DOHH2 (cell line): ENCODE measurements at regions not wholly inside any gene's neighbourhood (a gene's known extent, or its start where the extent isn't known, plus 50 kb on each side); places are given as distances from the start of the nearest gene placed in this dataset.

Source experiments
- H3F3A ChIP-seq: fragments of 200-600 bp; sonication (generic), shearing (Covaris generic); 2 replicates; pipeline ENCODE4 v1.6.0; 2016; ENCODE audit warnings: antibody characterized with exemption, mild to moderate bottlenecking; ENCODE audit not compliant: control insufficient read depth, insufficient read depth
- H3K27ac ChIP-seq: fragments of 200-600 bp; sonication (generic); 2 replicates; pipeline ENCODE4 v1.5.1; 2014; ENCODE audit warnings: low read depth, mild to moderate bottlenecking, low read length, moderate library complexity
- H3K27me3 ChIP-seq: fragments of 200-600 bp; sonication (generic); 2 replicates; pipeline ENCODE4 v1.6.1; 2014; ENCODE audit warnings: mild to moderate bottlenecking, low read length, mixed read lengths; ENCODE audit not compliant: control insufficient read depth
- H3K36me3 ChIP-seq: fragments of 200-600 bp; sonication (generic); 2 replicates; pipeline ENCODE4 v1.6.1; 2014; ENCODE audit warnings: mild to moderate bottlenecking, low read length, moderate library complexity, mixed read lengths; ENCODE audit not compliant: control insufficient read depth
- H3K4me1 ChIP-seq: fragments of 200-600 bp; sonication (generic); 2 replicates; pipeline ENCODE4 v1.6.1; 2014; ENCODE audit warnings: mild to moderate bottlenecking, low read length, mixed read lengths; ENCODE audit not compliant: control insufficient read depth
- H3K4me2 ChIP-seq: fragments of 200-600 bp; sonication (generic); 2 replicates; pipeline ENCODE4 v1.6.0; 2014; ENCODE audit warnings: mild to moderate bottlenecking, low read length, moderate library complexity
- H3K4me3 ChIP-seq: fragments of 200-600 bp; sonication (generic); 2 replicates; pipeline ENCODE4 v1.5.1; 2014; ENCODE audit warnings: mild to moderate bottlenecking, low read length, mixed read lengths
- H3K79me2 ChIP-seq: fragments of 200-600 bp; sonication (generic); 2 replicates; pipeline ENCODE4 v1.6.1; 2014; ENCODE audit warnings: mild to moderate bottlenecking, low read length, mixed read lengths; ENCODE audit not compliant: control insufficient read depth
- H3K9me2 ChIP-seq: fragments of 200-600 bp; sonication (generic); replicated peaks from 2 replicates; pipeline ENCODE4 v1.6.1; 2014; ENCODE audit warnings: mild to moderate bottlenecking, low read length, mixed read lengths; ENCODE audit not compliant: control insufficient read depth
- H3K9me3 ChIP-seq: fragments of 200-600 bp; sonication (generic); 2 replicates; pipeline ENCODE4 v1.6.1; 2014; ENCODE audit warnings: antibody characterized with exemption, low read length, mixed read lengths; ENCODE audit not compliant: control insufficient read depth, insufficient read depth
- H4K20me1 ChIP-seq: fragments of 200-600 bp; sonication (generic); 2 replicates; pipeline ENCODE4 v1.6.0; 2014; ENCODE audit warnings: low read depth, mild to moderate bottlenecking, antibody characterized with exemption, low read length, moderate library complexity; ENCODE audit not compliant: control insufficient read depth, insufficient read depth
- CTCF ChIP-seq: fragments of 200-600 bp; sonication (generic); IDR thresholded peaks from one replicate; pipeline ENCODE4 v1.5.1; 2014; ENCODE audit warnings: antibody characterized with exemption, mild to moderate bottlenecking, low read depth, low read length; ENCODE audit not compliant: poor library complexity, severe bottlenecking
- EZH2phosphoT487 ChIP-seq: fragments of 200-600 bp; sonication (generic); IDR thresholded peaks from 2 replicates; pipeline ENCODE4 v1.6.1; 2017; ENCODE audit warnings: borderline replicate concordance, mild to moderate bottlenecking, antibody characterized with exemption, low read length, moderate library complexity, mixed read lengths

- H3K27me3 ChIP-seq = no peaks in the 10 kb centered on the region
- H3K4me1 ChIP-seq = no peaks in the 10 kb centered on the region
- H3K79me2 ChIP-seq = no peaks in the 10 kb centered on the region
- H3K4me2 ChIP-seq = no peak overlapping the region
- no peak overlapping the region for H3K27ac ChIP-seq
- H3K9me2 ChIP-seq = no peaks in the 10 kb centered on the region
- no peaks in the 10 kb centered on the region for H3K36me3 ChIP-seq
- no peaks in the 10 kb centered on the region for H3K9me3 ChIP-seq
- H3K4me3 ChIP-seq = no peak overlapping the region
- H3F3A ChIP-seq = no peaks in the 10 kb centered on the region
- TF ChIP-seq CTCF (no peak), EZH2phosphoT487 (no peak)
- H4K20me1 ChIP-seq = no peaks in the 10 kb centered on the region
Measured at GRCh38 chr12:63362791-63363190, 211.8 kb upstream of the AVPR1A start.

- TF ChIP-seq EZH2phosphoT487 (no peak), CTCF (no peak)
- Histone ChIP-seq H3K27ac (no peak overlapping the region), H3K27me3 (no peaks in the 10 kb centered on the region), H3K4me1 (no peaks in the 10 kb centered on the region), H3K79me2 (no peaks in the 10 kb centered on the region), H3K4me2 (no peak overlapping the region), H3F3A (no peaks in the 10 kb centered on the region), H3K9me3 (no peaks in the 10 kb centered on the region), H4K20me1 (no peaks in the 10 kb centered on the region), H3K36me3 (no peaks in the 10 kb centered on the region), H3K4me3 (no peak overlapping the region), H3K9me2 (no peaks in the 10 kb centered on the region)
Measured at GRCh38 chr12:63362166-63362565, 211.2 kb upstream of the AVPR1A start.

DNA sequence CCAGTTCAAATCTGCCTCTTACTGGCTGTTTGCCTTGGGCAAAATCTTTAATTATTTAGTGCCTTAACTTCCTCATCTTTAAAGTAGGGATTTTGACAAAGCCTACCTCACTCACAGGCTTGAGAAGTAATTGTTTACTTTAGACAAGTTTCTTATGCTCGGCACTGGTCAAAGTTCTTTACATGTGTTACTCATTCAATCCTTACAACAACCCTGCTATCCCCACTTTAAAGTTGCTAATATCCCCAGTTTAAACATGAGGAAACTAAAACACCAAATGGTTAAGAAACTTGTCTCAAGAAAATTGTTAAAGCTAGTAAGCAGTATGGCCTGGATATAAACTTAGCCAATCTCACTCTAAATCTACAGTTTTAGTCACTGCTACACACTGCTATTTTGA is 204.0 kb upstream of the AVPR1A start:
- Histone ChIP-seq H3K4me1 (no peaks in the 10 kb centered on the region), H3K9me3 (no peaks in the 10 kb centered on the region), H3K79me2 (no peaks in the 10 kb centered on the region), H3K36me3 (no peaks in the 10 kb centered on the region), H3F3A (no peaks in the 10 kb centered on the region), H3K27me3 (no peaks in the 10 kb centered on the region), H3K4me2 (no peak overlapping the region), H3K27ac (no peak overlapping the region), H3K9me2 (no peaks in the 10 kb centered on the region), H4K20me1 (no peaks in the 10 kb centered on the region), H3K4me3 (no peak overlapping the region)
- TF ChIP-seq CTCF (no peak), EZH2phosphoT487 (no peak)

- H3K4me2 ChIP-seq = no peak overlapping the region
- no peak overlapping the region for H3K27ac ChIP-seq
- H3F3A ChIP-seq = no peaks in the 10 kb centered on the region
- no peaks in the 10 kb centered on the region for H3K36me3 ChIP-seq
- TF ChIP-seq CTCF (no peak), EZH2phosphoT487 (no peak)
- H3K4me1 ChIP-seq = no peaks in the 10 kb centered on the region
- H3K9me3 ChIP-seq = no peaks in the 10 kb centered on the region
- H3K79me2 ChIP-seq = no peaks in the 10 kb centered on the region
- H3K27me3 ChIP-seq = no peaks in the 10 kb centered on the region
- H3K4me3 ChIP-seq = no peak overlapping the region
- no peaks in the 10 kb centered on the region for H4K20me1 ChIP-seq
- no peaks in the 10 kb centered on the region for H3K9me2 ChIP-seq
Measured at GRCh38 chr12:63353559-63353958, 202.6 kb upstream of the AVPR1A start.
